GM18508 (cell line): ENCODE measurements at regions not wholly inside any gene's neighbourhood (a gene's known extent, or its start where the extent isn't known, plus 50 kb on each side); places are given as distances from the start of the nearest gene placed in this dataset.
A peak's percentile ranks its signal among the peaks of the same experiment; 100 is the strongest.
"Not testable (repeated sequence)": the region's sequence is repeated elsewhere in the genome, so short reads cannot be mapped to it uniquely, and the experiment has no call there.

Experiments
- ATAC-seq: cut with Tn5 transposase; IDR thresholded peaks from one replicate; pipeline ENCODE4 v1.9.1; 2021; ENCODE audit warnings: moderate number of reproducible peaks; ENCODE audit not compliant: insufficient read depth, unreplicated experiment

GRCh38 chr5:154626876-154627557 lies 128.2 kb upstream of the LARP1 start:
- ATAC-seq, result no peak

GRCh38 chr5:154625031-154625430 lies 130.1 kb upstream of the LARP1 start:
- no peak for ATAC-seq

- no peak for ATAC-seq
These were observed 130.8 kb upstream of the LARP1 start for GRCh38 chr5:154624341-154624740.

GRCh38 chr5:154620411-154620810 lies 134.8 kb upstream of the LARP1 start:
- ATAC-seq, result no peak

GRCh38 chr5:154618696-154619095 lies 136.5 kb upstream of the LARP1 start:
- ATAC-seq, result no peak

- no peak for ATAC-seq
These were observed 136.6 kb upstream of the HAND1 start for GRCh38 chr5:154614595-154614994.

- no peak for ATAC-seq
These were observed 136.1 kb upstream of the HAND1 start for GRCh38 chr5:154614125-154614524.

GRCh38 chr5:154612666-154613065 lies 134.6 kb upstream of the HAND1 start:
- no peak for ATAC-seq

GRCh38 chr5:154611341-154611767 lies 133.3 kb upstream of the HAND1 start:
- ATAC-seq, result no peak

GRCh38 chr5:154610321-154611154 lies 132.5 kb upstream of the HAND1 start:
- ATAC-seq, result peak; percentile 50

- ATAC-seq, result no peak
These were observed 131.2 kb upstream of the HAND1 start for GRCh38 chr5:154609251-154609650.

- no peak for ATAC-seq
These were observed 130.5 kb upstream of the HAND1 start for GRCh38 chr5:154608531-154609011.

- ATAC-seq, result no peak
These were observed 129.7 kb upstream of the HAND1 start for GRCh38 chr5:154607746-154608145.

GRCh38 chr5:154606246-154606645 lies 128.2 kb upstream of the HAND1 start:
- no peak for ATAC-seq

- no peak for ATAC-seq
These were observed 126.1 kb upstream of the HAND1 start for GRCh38 chr5:154603953-154604679.

GRCh38 chr5:154603485-154603884 lies 125.5 kb upstream of the HAND1 start:
- ATAC-seq, result no peak

GRCh38 chr5:154603011-154603410 lies 125.0 kb upstream of the HAND1 start:
- no peak for ATAC-seq

GRCh38 chr5:154601014-154601413 lies 123.0 kb upstream of the HAND1 start:
- ATAC-seq, result no peak

- ATAC-seq, result no peak
These were observed 120.0 kb upstream of the HAND1 start for GRCh38 chr5:154598021-154598420.

- not testable (repeated sequence) for ATAC-seq
These were observed 118.8 kb upstream of the HAND1 start for GRCh38 chr5:154596844-154597243.

GRCh38 chr5:154595662-154596061 lies 117.6 kb upstream of the HAND1 start:
- no peak for ATAC-seq
